H9 (cell line): ENCODE measurements at regions not wholly inside any gene's neighbourhood (a gene's known extent, or its start where the extent isn't known, plus 50 kb on each side); places are given as distances from the start of the nearest gene placed in this dataset.

Source experiments
- DNase-seq: peaks from one replicate; pipeline ENCODE4 v3.0.0-alpha.2; 2017
- H2AFZ ChIP-seq: one replicate; pipeline ENCODE4 v1.6.1; 2013; ENCODE audit warnings: mild to moderate bottlenecking, low read length, control low read depth, moderate library complexity
- H2AK5ac ChIP-seq: 2 replicates; pipeline ENCODE4 v1.6.1; 2013; ENCODE audit warnings: low read length, control low read depth, mixed read lengths; ENCODE audit not compliant: insufficient read length
- H2BK120ac ChIP-seq: one replicate; pipeline ENCODE4 v1.6.1; 2013; ENCODE audit warnings: low read depth, mild to moderate bottlenecking, low read length, control low read depth, inconsistent platforms; ENCODE audit not compliant: poor library complexity, severe bottlenecking
- H2BK12ac ChIP-seq: 2 replicates; pipeline ENCODE4 v1.6.1; 2013; ENCODE audit warnings: low read length, control low read depth, mixed read lengths, low read depth; ENCODE audit not compliant: insufficient read length
- H2BK15ac ChIP-seq: 2 replicates; pipeline ENCODE4 v1.6.1; 2013; ENCODE audit warnings: low read depth, low read length, control low read depth
- H2BK20ac ChIP-seq: one replicate; pipeline ENCODE4 v1.6.1; 2013; ENCODE audit warnings: low read depth, mild to moderate bottlenecking, low read length, control low read depth, inconsistent platforms; ENCODE audit not compliant: poor library complexity, severe bottlenecking
- H2BK5ac ChIP-seq: 2 replicates; pipeline ENCODE4 v1.6.1; 2013; ENCODE audit warnings: low read length, control low read depth, mixed read lengths; ENCODE audit not compliant: insufficient read length
- H3K14ac ChIP-seq: 2 replicates; pipeline ENCODE4 v1.6.1; 2013; ENCODE audit warnings: low read length, control low read depth; ENCODE audit not compliant: insufficient read depth
- H3K18ac ChIP-seq: 2 replicates; pipeline ENCODE4 v1.6.1; 2013; ENCODE audit warnings: low read depth, mild to moderate bottlenecking, mixed read lengths, low read length, control low read depth; ENCODE audit not compliant: insufficient read length
- H3K23ac ChIP-seq: 2 replicates; pipeline ENCODE4 v1.6.1; 2013; ENCODE audit warnings: low read length, control low read depth, mixed read lengths, low read depth; ENCODE audit not compliant: insufficient read length
- H3K23me2 ChIP-seq: 2 replicates; pipeline ENCODE4 v1.6.1; 2013; ENCODE audit warnings: low read depth, mild to moderate bottlenecking, mixed read lengths, low read length, control low read depth; ENCODE audit not compliant: insufficient read length, poor library complexity, severe bottlenecking
- H3K27ac ChIP-seq: 2 replicates; pipeline ENCODE4 v1.5.1; 2013; ENCODE audit warnings: low read length, control low read depth, mixed read lengths, low read depth; ENCODE audit not compliant: insufficient read length
- H3K27me3 ChIP-seq: 2 replicates; pipeline ENCODE4 v1.6.1; 2013; ENCODE audit warnings: low read length, control low read depth, inconsistent platforms; ENCODE audit not compliant: insufficient read depth
- H3K4ac ChIP-seq: 2 replicates; pipeline ENCODE4 v1.6.1; 2013; ENCODE audit warnings: low read depth, mild to moderate bottlenecking, control low read depth, inconsistent platforms, low read length, moderate library complexity
- H3K4me1 ChIP-seq: 2 replicates; pipeline ENCODE4 v1.6.1; 2013; ENCODE audit warnings: low read length, control low read depth, inconsistent platforms; ENCODE audit not compliant: insufficient read depth
- H3K4me2 ChIP-seq: 2 replicates; pipeline ENCODE4 v1.6.1; 2013; ENCODE audit warnings: low read length, control low read depth, mixed read lengths; ENCODE audit not compliant: insufficient read length, insufficient read depth
- H3K56ac ChIP-seq: 2 replicates; pipeline ENCODE4 v1.6.1; 2013; ENCODE audit warnings: low read depth, mild to moderate bottlenecking, mixed read lengths, low read length, control low read depth; ENCODE audit not compliant: insufficient read length
- H3K79me1 ChIP-seq: 2 replicates; pipeline ENCODE4 v1.6.1; 2013; ENCODE audit warnings: low read depth, mild to moderate bottlenecking, moderate library complexity, low read length, control low read depth, inconsistent platforms; ENCODE audit not compliant: insufficient read depth, poor library complexity, severe bottlenecking
- H3K79me2 ChIP-seq: 2 replicates; pipeline ENCODE4 v1.6.1; 2013; ENCODE audit warnings: low read length, control low read depth, inconsistent platforms; ENCODE audit not compliant: insufficient read depth
- H3K9ac ChIP-seq: 2 replicates; pipeline ENCODE4 v1.6.1; 2013; ENCODE audit warnings: low read length, control low read depth, mixed read lengths; ENCODE audit not compliant: insufficient read length; ENCODE audit errors: extremely low read depth
- H3K9me3 ChIP-seq: one replicate; pipeline ENCODE4 v1.6.1; 2013; ENCODE audit warnings: low read depth, low read length, inconsistent platforms; ENCODE audit not compliant: control insufficient read depth
- H3T11ph ChIP-seq: one replicate; pipeline ENCODE4 v1.6.1; 2013; ENCODE audit warnings: mild to moderate bottlenecking, low read length, control low read depth, inconsistent platforms
- H4K20me1 ChIP-seq: one replicate; pipeline ENCODE4 v1.6.1; 2013; ENCODE audit not compliant: control insufficient read depth, insufficient read length, insufficient read depth
- H4K5ac ChIP-seq: 2 replicates; pipeline ENCODE4 v1.6.1; 2013; ENCODE audit warnings: low read depth, mild to moderate bottlenecking, mixed read lengths, low read length, control low read depth; ENCODE audit not compliant: insufficient read length
- H4K8ac ChIP-seq: replicated peaks from 2 replicates; pipeline ENCODE4 v1.6.1; 2013; ENCODE audit warnings: low read length, control low read depth, mixed read lengths, low read depth; ENCODE audit not compliant: insufficient read length
- H4K91ac ChIP-seq: 2 replicates; pipeline ENCODE4 v1.6.1; 2013; ENCODE audit warnings: low read depth, mild to moderate bottlenecking, moderate library complexity, mixed read lengths, low read length, control low read depth; ENCODE audit not compliant: insufficient read length
- H3K27ac Mint-ChIP-seq, 3 experiments: 2 replicates in 2 of 3; 3 replicates in 1 of 3; pipeline ENCODE4 v1.8.0; 2020 to 2021; ENCODE audit warnings: mixed read lengths in 3 of 3, mild to moderate bottlenecking in 1 of 3, moderate library complexity in 1 of 3
- H3K27me3 Mint-ChIP-seq: 2 replicates; pipeline ENCODE4 v1.8.0; 2021; ENCODE audit warnings: low read depth, mild to moderate bottlenecking, moderate library complexity, mixed read lengths
- H3K36me3 Mint-ChIP-seq, 3 experiments: 2 replicates in 2 of 3; 3 replicates in 1 of 3; pipeline ENCODE4 v1.8.0; 2020 to 2021; ENCODE audit warnings: low read depth in 3 of 3, mixed read lengths in 3 of 3; ENCODE audit not compliant: insufficient read depth in 1 of 3
- H3K4me1 Mint-ChIP-seq, 2 experiments: 2 replicates each; pipeline ENCODE4 v1.8.0; 2020; ENCODE audit warnings: mixed read lengths in 2 of 2
- H3K4me3 Mint-ChIP-seq, 2 experiments: 2 replicates in 1 of 2; 3 replicates in 1 of 2; pipeline ENCODE4 v1.8.0; 2020 to 2021; ENCODE audit warnings: mild to moderate bottlenecking in 2 of 2, mixed read lengths in 2 of 2, moderate library complexity in 1 of 2
- H3K9me3 Mint-ChIP-seq, 2 experiments: 2 replicates in 1 of 2; 3 replicates in 1 of 2; pipeline ENCODE4 v1.8.0; 2020; ENCODE audit warnings: mild to moderate bottlenecking in 2 of 2, mixed read lengths in 2 of 2, moderate library complexity in 1 of 2
- WGBS: extraction: QIAGEN DNeasy Blood & Tissue Kit; methylation state at CpG from one replicate; pipeline ENCODE4 v1.1.7; 2013; ENCODE audit warnings: missing lambda C conversion rate, low lambda C conversion rate, mixed read lengths; ENCODE audit not compliant: insufficient read length; ENCODE audit errors: extremely low coverage; 5-methylcytosine and 5-hydroxymethylcytosine counted together
- TF ChIP-seq, protein P1 (sequence below): fragments of 200-600 bp; sonication (generic); conservative IDR thresholded peaks from 3 replicates; pipeline ENCODE4 v1.8.0; 2021; ENCODE audit warnings: antibody characterized with exemption, mild to moderate bottlenecking

DNA sequence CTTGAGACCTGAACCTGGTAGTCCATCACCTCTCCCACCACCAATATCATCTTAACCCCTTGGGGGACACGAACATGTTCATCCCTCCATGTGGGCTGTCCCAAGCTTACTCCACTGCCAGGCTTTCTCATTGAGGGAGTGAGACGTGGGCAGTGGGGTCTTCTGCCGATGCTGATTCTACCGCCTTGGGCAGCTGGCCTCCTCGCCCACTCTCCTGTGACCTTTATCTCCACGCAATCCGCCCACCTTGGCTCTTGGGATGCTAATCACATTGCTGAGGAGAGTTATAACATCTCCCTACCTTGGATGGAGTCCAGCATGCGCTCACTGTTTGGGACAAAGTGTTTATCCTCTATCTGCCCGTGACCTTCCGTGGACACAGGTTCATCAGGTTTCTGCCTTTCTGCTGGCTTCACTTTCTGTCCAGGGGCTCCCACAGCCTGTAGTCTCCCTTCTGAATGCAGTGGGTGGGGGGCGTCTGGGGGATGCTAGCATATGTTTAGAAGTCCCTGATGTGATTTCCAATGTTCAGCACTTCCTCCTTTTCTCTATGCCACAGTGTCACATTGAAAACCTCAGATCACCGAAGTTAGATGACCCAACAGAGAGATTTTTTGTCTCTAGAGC, 53.2 kb upstream of the ESRRB start:
- Histone ChIP-seq H2BK12ac (no peak overlapping the region), H3K27ac (no peak overlapping the region), H3K4ac (no peak overlapping the region), H3K23ac (no peak overlapping the region), H3K56ac (no peak overlapping the region), H2AFZ (no peak overlapping the region), H3K27me3 (no peaks in the 10 kb centered on the region), H2BK120ac (no peak overlapping the region), H3K14ac (no peak overlapping the region), H2BK20ac (no peak overlapping the region), H3K23me2 (no peaks in the 10 kb centered on the region), H4K8ac (no peak overlapping the region), H3T11ph (no peak overlapping the region), H3K9ac (no peak overlapping the region), H3K4me2 (no peak overlapping the region), H4K20me1 (no peaks in the 10 kb centered on the region), H4K91ac (no peak overlapping the region), H2BK15ac (no peak overlapping the region), H3K18ac (no peak overlapping the region), H3K79me2 (no peaks in the 10 kb centered on the region), H2BK5ac (no peak overlapping the region), H2AK5ac (no peak overlapping the region), H3K79me1 (no peaks in the 10 kb centered on the region), H3K4me1 (no peaks in the 10 kb centered on the region), H3K9me3 (no peaks in the 10 kb centered on the region), H4K5ac (no peak overlapping the region)
- no CpG with 5 or more reads among the region's 12 CpGs for WGBS
- H3K27ac Mint-ChIP-seq = no peak overlapping the region
- H3K4me1 Mint-ChIP-seq = no peaks in the 10 kb centered on the region
- peaks cover 46% of the 10 kb centered on the region for H3K27me3 Mint-ChIP-seq
- TF ChIP-seq, protein P1, sequence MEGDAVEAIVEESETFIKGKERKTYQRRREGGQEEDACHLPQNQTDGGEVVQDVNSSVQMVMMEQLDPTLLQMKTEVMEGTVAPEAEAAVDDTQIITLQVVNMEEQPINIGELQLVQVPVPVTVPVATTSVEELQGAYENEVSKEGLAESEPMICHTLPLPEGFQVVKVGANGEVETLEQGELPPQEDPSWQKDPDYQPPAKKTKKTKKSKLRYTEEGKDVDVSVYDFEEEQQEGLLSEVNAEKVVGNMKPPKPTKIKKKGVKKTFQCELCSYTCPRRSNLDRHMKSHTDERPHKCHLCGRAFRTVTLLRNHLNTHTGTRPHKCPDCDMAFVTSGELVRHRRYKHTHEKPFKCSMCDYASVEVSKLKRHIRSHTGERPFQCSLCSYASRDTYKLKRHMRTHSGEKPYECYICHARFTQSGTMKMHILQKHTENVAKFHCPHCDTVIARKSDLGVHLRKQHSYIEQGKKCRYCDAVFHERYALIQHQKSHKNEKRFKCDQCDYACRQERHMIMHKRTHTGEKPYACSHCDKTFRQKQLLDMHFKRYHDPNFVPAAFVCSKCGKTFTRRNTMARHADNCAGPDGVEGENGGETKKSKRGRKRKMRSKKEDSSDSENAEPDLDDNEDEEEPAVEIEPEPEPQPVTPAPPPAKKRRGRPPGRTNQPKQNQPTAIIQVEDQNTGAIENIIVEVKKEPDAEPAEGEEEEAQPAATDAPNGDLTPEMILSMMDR = no peak
- peaks cover 0 to 2% (median 0%) of the 10 kb centered on the region in 3 experiments; a peak in 2 of 7 replicates for H3K36me3 Mint-ChIP-seq
- H3K9me3 Mint-ChIP-seq = no peaks in the 10 kb centered on the region
- DNase-seq = no peak
- H3K4me3 Mint-ChIP-seq = no peak overlapping the region
